ENCODE measurements at regions not wholly inside any gene's neighbourhood (a gene's known extent, or its start where the extent isn't known, plus 50 kb on each side); places are given as distances from the start of the nearest gene placed in this dataset.

GRCh38 chr18:28974504-28974903, 797.6 kb upstream of the CDH2 start:
- TF ChIP-seq POLR2A (IDR thresholded peaks at IDR 0.05) (no peak), CTCF (IDR thresholded peaks at IDR 0.05) (no peak)
- no peak for DNase-seq (ENCODE audit: low spot score in 2 of 2)
- no peak overlapping the region for H3K4me3 ChIP-seq (ENCODE audit: low read depth, poor library complexity, severe bottlenecking)
- intact Hi-C loops (cut with DNase I; ENCODE audit: low total_unique reads) = no loop called here
- 90 to 97% methylated on average over 1 of the region's 1 CpG for WGBS, 2 donors

- WGBS, 2 donors = 88% methylated on average over 1 of the region's 1 CpG
- DNase-seq (ENCODE audit: low spot score in 2 of 2) = no peak
Measured at GRCh38 chr18:28973324-28973723, 796.4 kb upstream of the CDH2 start.

GRCh38 chr18:28972333-28972907, 795.5 kb upstream of the CDH2 start:
- no peak overlapping the region for H3K4me3 ChIP-seq (ENCODE audit: low read depth, poor library complexity, severe bottlenecking)
- no peak for DNase-seq (ENCODE audit: low spot score in 2 of 2)
- intact Hi-C loops (cut with DNase I; ENCODE audit: low total_unique reads) = no loop called here
- WGBS, 2 donors = 81 to 87% methylated on average over 5 of the region's 5 CpGs
- TF ChIP-seq CTCF (IDR thresholded peaks at IDR 0.05) = no peak
- TF ChIP-seq POLR2A (IDR thresholded peaks at IDR 0.05) = no peak

More at GRCh38 chr18:28973324-28973723, 796.4 kb upstream of the CDH2 start:
- TF ChIP-seq CTCF (IDR thresholded peaks at IDR 0.05) (no peak), POLR2A (IDR thresholded peaks at IDR 0.05) (no peak)
- intact Hi-C loops (cut with DNase I; ENCODE audit: low total_unique reads) = no loop called here
- no peak overlapping the region for H3K4me3 ChIP-seq (ENCODE audit: low read depth, poor library complexity, severe bottlenecking)

GRCh38 chr18:28963481-28963880, 786.6 kb upstream of the CDH2 start:
- TF ChIP-seq POLR2A (IDR thresholded peaks at IDR 0.05) (no peak), CTCF (IDR thresholded peaks at IDR 0.05) (no peak)
- no peak for DNase-seq (ENCODE audit: low spot score in 2 of 2)
- intact Hi-C loops (cut with DNase I; ENCODE audit: low total_unique reads) = no loop called here

GRCh38 chr18:28961669-28962228, 784.8 kb upstream of the CDH2 start:
- H3K4me3 ChIP-seq (ENCODE audit: low read depth, poor library complexity, severe bottlenecking) = no peak overlapping the region
- TF ChIP-seq POLR2A (IDR thresholded peaks at IDR 0.05) (no peak), CTCF (IDR thresholded peaks at IDR 0.05) (no peak)
- intact Hi-C loops (cut with DNase I; ENCODE audit: low total_unique reads) = no loop called here
- no peak for DNase-seq (ENCODE audit: low spot score in 2 of 2)
- WGBS, 2 donors = 73% methylated on average over 8 of the region's 8 CpGs

More at GRCh38 chr18:28963481-28963880, 786.6 kb upstream of the CDH2 start:
- H3K4me3 ChIP-seq (ENCODE audit: low read depth, poor library complexity, severe bottlenecking) = no peak overlapping the region

- no peak for DNase-seq (ENCODE audit: low spot score in 2 of 2)
- no peak overlapping the region for H3K4me3 ChIP-seq (ENCODE audit: low read depth, poor library complexity, severe bottlenecking)
- intact Hi-C loops (cut with DNase I; ENCODE audit: low total_unique reads) = no loop called here
- 64 to 69% methylated on average over 2 of the region's 2 CpGs for WGBS, 2 donors
- TF ChIP-seq CTCF (IDR thresholded peaks at IDR 0.05) (no peak), POLR2A (IDR thresholded peaks at IDR 0.05) (no peak)
Measured at GRCh38 chr18:28960146-28960545, 783.2 kb upstream of the CDH2 start.

Measured in lower leg skin (tissue), 4 donors.